ENCODE measurements at regions not wholly inside any gene's neighbourhood (a gene's known extent, or its start where the extent isn't known, plus 50 kb on each side); places are given as distances from the start of the nearest gene placed in this dataset.
A peak's percentile ranks its signal among the peaks of the same experiment; 100 is the strongest.
"Not testable (repeated sequence)": the region's sequence is repeated elsewhere in the genome, so short reads cannot be mapped to it uniquely, and the experiment has no call there.

DNA sequence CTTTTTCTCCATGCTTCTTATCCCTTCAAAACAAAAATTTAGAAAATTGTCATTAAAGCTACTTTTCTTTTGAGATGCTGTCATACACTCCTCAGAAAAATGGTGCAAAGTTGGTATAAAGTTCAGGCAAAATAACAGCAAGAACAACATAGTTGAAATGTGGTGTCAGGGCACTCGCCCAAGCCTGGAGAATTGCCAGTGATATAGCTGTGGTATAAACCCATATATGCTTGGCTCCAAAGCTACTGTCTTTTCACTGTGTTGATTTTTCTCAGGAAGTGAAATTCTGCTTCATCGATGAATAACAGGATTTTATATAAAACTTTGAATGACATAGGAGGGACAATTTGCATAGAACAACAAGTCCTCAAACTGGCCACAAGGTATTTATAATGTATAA is 2532.9 kb downstream of the PCDH9 start:
- Histone ChIP-seq H3K9ac (no peak overlapping the region), H3K9me3 (replicated peaks in 1 of 11) (peaks cover 0 to 10% (median 5%) of the 10 kb centered on the region in 11 experiments; a peak in 11 of 22 replicates), H3K4me2 (no peak overlapping the region), H4K20me1 (no peaks in the 10 kb centered on the region), H3K27me3 (no peaks in the 10 kb centered on the region), H3K27ac (no peak overlapping the region), H3K4me3 (no peak overlapping the region), H3K36me3 (no peaks in the 10 kb centered on the region), H3K4me1 (peaks cover 0 to 9% (median 0%) of the 10 kb centered on the region in 10 experiments; a peak in 2 of 20 replicates)
- no peak for TF ChIP-seq Cebpa-rat (IDR thresholded peaks at IDR 0.05)

- Histone ChIP-seq H3K4me2 (no peak overlapping the region), H3K4me3 (no peak overlapping the region), H3K27me3 (no peaks in the 10 kb centered on the region), H3K36me3 (no peaks in the 10 kb centered on the region), H3K9me3 (replicated peaks in 1 of 11) (peaks cover 0 to 15% (median 6%) of the 10 kb centered on the region in 11 experiments; a peak in 11 of 22 replicates), H3K9ac (no peak overlapping the region), H3K27ac (no peak overlapping the region), H3K4me1 (peaks cover 0 to 22% (median 0%) of the 10 kb centered on the region in 10 experiments; a peak in 6 of 20 replicates), H4K20me1 (no peaks in the 10 kb centered on the region)
- TF ChIP-seq Cebpa-rat (IDR thresholded peaks at IDR 0.05): no peak
Observed at GRCh38 chr13:64688893-64689677, 2541.1 kb downstream of the PCDH9 start.

DNA sequence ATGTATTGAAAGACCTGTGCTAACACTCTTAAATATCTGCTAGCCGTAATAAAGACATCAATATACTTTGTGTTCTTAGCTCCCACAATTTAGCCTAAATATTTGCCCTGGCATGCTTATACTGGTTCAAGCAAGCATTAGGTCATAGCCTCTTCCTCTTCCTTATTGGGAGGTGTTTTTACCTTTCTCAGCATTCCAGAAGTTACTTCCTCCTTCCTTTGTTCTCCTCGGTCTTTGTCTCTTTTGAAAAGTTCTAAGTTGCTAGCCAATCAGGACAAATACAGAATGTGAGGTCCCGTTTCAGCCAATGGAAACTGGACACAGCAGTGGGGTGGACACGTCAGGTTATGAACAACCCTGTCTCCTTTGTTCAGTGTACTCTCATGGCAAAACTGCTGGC is 2543.6 kb downstream of the PCDH9 start:
- not testable (repeated sequence) for H4K20me1 ChIP-seq; H3K9ac ChIP-seq; H3K36me3 ChIP-seq; H3K27me3 ChIP-seq; H3K4me3 ChIP-seq; H3K9me3 ChIP-seq (replicated peaks in 1 of 11)
- peaks cover 0 to 22% (median 0%) of the 10 kb centered on the region in 10 experiments; a peak in 6 of 20 replicates for H3K4me1 ChIP-seq
- peak overlapping the region in 3 of 11 experiments; percentile 47 to 78 (median 75); a peak in 6 of 22 replicates for H3K4me2 ChIP-seq
- peak overlapping the region in 2 of 11 experiments; percentile 33 to 60; a peak in 4 of 22 replicates for H3K27ac ChIP-seq

DNA sequence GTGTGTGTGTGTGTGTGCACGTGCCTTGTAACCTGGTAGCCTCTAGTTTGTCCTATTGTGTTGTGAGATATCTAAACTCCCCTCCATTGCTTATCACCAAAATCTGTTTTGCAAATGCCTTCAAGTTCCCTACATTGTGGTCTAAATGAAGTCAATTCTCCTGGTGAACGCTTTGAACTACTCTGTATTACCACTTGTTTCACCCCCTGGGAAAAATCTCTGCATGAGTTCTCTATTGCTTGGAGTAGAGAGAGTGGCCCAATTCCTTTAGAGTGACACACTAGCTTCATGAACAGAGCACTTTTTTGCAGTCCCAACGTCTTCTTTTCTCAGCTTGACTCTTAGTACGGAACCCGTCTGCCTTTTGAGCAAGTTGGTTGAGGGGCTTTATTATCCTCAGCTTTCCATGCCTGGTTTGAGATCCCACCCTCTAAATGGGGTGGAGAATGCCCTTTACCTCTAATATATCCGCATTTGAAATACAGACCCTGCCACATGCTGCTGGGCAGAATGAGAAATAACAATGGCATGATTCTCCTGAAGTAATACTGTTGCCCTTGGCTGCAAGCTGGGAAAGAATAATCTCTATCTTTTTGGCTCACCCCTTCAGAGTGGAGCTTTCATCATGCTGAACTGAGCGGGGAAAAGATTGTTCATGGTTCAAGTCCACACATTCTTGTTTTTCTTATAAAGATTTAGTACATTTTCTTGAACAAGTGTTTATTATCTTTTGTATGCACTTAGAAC is 2545.3 kb downstream of the PCDH9 start:
- no peak overlapping the region for H3K4me3 ChIP-seq
- H3K27ac ChIP-seq: no peak overlapping the region
- H3K9me3 ChIP-seq (replicated peaks in 1 of 11): no peaks in the 10 kb centered on the region
- no peaks in the 10 kb centered on the region for H3K27me3 ChIP-seq
- no peak overlapping the region for H3K4me2 ChIP-seq
- no peak overlapping the region for H3K9ac ChIP-seq
- TF ChIP-seq Cebpa-rat (IDR thresholded peaks at IDR 0.05): no peak
- no peaks in the 10 kb centered on the region for H3K36me3 ChIP-seq
- no peaks in the 10 kb centered on the region for H4K20me1 ChIP-seq
- peaks cover 0 to 22% (median 0%) of the 10 kb centered on the region in 10 experiments; a peak in 6 of 20 replicates for H3K4me1 ChIP-seq

DNA sequence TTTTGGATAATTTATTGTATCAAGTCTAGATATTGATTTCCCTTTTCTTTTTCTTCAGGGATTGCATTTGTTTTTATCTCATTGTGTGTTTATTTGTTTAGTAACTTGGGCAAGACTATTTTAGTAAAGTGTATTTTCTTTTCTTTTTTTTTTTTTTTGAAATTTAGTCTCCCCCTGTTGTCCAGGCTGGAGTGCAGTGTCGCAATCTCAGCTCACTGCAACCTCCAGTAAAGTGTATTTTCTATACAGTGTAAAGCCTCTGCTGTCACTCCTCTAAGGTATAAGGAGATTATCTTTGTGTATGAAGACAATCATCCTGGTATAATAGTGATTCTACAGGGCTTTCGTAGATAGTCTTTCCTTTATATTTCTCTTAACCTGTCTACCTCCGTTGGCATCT is 2546.0 kb downstream of the PCDH9 start:
- no peaks in the 10 kb centered on the region for H4K20me1 ChIP-seq
- H3K4me1 ChIP-seq: peaks cover 0 to 22% (median 0%) of the 10 kb centered on the region in 10 experiments; a peak in 6 of 20 replicates
- H3K9ac ChIP-seq: no peak overlapping the region
- no peaks in the 10 kb centered on the region for H3K9me3 ChIP-seq (replicated peaks in 1 of 11)
- H3K27ac ChIP-seq: no peak overlapping the region
- no peaks in the 10 kb centered on the region for H3K36me3 ChIP-seq
- no peak for TF ChIP-seq Cebpa-rat (IDR thresholded peaks at IDR 0.05)
- H3K27me3 ChIP-seq: no peaks in the 10 kb centered on the region
- H3K4me2 ChIP-seq: no peak overlapping the region
- no peak overlapping the region for H3K4me3 ChIP-seq

GRCh38 chr13:64680739-64681138 is 2549.4 kb downstream of the PCDH9 start:
- Histone ChIP-seq H3K4me2 (no peak overlapping the region), H3K4me3 (no peak overlapping the region), H4K20me1 (no peaks in the 10 kb centered on the region), H3K4me1 (peaks cover 0 to 3% (median 0%) of the 10 kb centered on the region in 10 experiments; a peak in 2 of 20 replicates), H3K9me3 (replicated peaks in 1 of 11) (no peaks in the 10 kb centered on the region), H3K9ac (no peak overlapping the region), H3K36me3 (no peaks in the 10 kb centered on the region), H3K27me3 (no peaks in the 10 kb centered on the region), H3K27ac (no peak overlapping the region)
- TF ChIP-seq Cebpa-rat (IDR thresholded peaks at IDR 0.05): no peak

- H3K27ac ChIP-seq: no peak overlapping the region
- TF ChIP-seq Cebpa-rat (IDR thresholded peaks at IDR 0.05): no peak
- no peaks in the 10 kb centered on the region for H3K36me3 ChIP-seq
- H3K9me3 ChIP-seq (replicated peaks in 1 of 11): no peaks in the 10 kb centered on the region
- no peaks in the 10 kb centered on the region for H4K20me1 ChIP-seq
- H3K4me2 ChIP-seq: no peak overlapping the region
- no peaks in the 10 kb centered on the region for H3K4me1 ChIP-seq
- no peak overlapping the region for H3K4me3 ChIP-seq
- no peak overlapping the region for H3K9ac ChIP-seq
- H3K27me3 ChIP-seq: no peaks in the 10 kb centered on the region
Observed at GRCh38 chr13:64675255-64675892, 2554.8 kb downstream of the PCDH9 start.

DNA sequence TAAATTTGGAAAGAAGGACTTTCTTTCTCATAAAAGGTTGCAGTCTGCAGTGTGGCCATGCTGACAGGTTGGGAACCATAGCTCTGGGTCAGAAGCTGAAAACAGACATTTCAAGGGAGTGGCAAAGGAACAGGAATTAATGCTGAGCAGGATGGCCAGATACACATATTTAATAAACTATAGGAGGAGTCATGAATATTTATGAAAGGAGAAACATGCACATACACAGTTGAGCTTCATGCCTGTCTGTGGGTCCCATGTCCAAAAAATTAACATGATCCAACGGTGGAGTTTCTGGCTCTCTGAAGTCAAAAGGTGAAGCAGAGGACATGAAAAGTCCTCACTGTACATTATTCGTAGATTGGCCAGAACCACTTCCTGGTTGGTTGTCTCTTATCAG is 2556.0 kb downstream of the PCDH9 start:
- Histone ChIP-seq H3K9me3 (replicated peaks in 1 of 11) (no peaks in the 10 kb centered on the region), H3K36me3 (no peaks in the 10 kb centered on the region), H3K9ac (no peak overlapping the region), H3K4me3 (no peak overlapping the region), H3K27me3 (no peaks in the 10 kb centered on the region), H4K20me1 (no peaks in the 10 kb centered on the region), H3K4me2 (no peak overlapping the region), H3K4me1 (no peaks in the 10 kb centered on the region), H3K27ac (no peak overlapping the region)
- no peak for TF ChIP-seq Cebpa-rat (IDR thresholded peaks at IDR 0.05)

- Histone ChIP-seq H3K9ac (no peak overlapping the region), H3K27ac (no peak overlapping the region), H3K27me3 (no peaks in the 10 kb centered on the region), H3K4me1 (no peaks in the 10 kb centered on the region), H4K20me1 (no peaks in the 10 kb centered on the region), H3K36me3 (no peaks in the 10 kb centered on the region), H3K4me2 (no peak overlapping the region), H3K9me3 (replicated peaks in 1 of 11) (no peaks in the 10 kb centered on the region), H3K4me3 (no peak overlapping the region)
- TF ChIP-seq Cebpa-rat (IDR thresholded peaks at IDR 0.05): no peak
Observed at GRCh38 chr13:64672751-64673150, 2557.4 kb downstream of the PCDH9 start.
